Natural killer cell (primary cell): ENCODE measurements at regions not wholly inside any gene's neighbourhood (a gene's known extent, or its start where the extent isn't known, plus 50 kb on each side); places are given as distances from the start of the nearest gene placed in this dataset.

Experiments
- ATAC-seq, 3 donors: fragments of 150-1000 bp in 2 of 3; fragments of 200-7000 bp in 1 of 3; cut with Tn5 transposase; 1 replicate in 1 of 3; 2 replicates in 2 of 3; pipeline ENCODE4 v1.10.0; 2021; ENCODE audit warnings: mild to moderate bottlenecking in 2 of 3, moderate library complexity in 2 of 3
- DNase-seq, 2 donors: peaks; one replicate each; pipeline versions ENCODE4 v3.0.0 to v3.0.0-alpha.2; 2013 to 2021; ENCODE audit warnings: mixed read lengths in 1 of 2
- H3K27ac ChIP-seq: one replicate; pipeline ENCODE4 v1.5.1; 2013; ENCODE audit warnings: mild to moderate bottlenecking, low read length
- H3K27me3 ChIP-seq: one replicate; pipeline ENCODE4 v1.6.1; 2013; ENCODE audit warnings: low read length; ENCODE audit not compliant: control insufficient read depth, insufficient read depth
- H3K36me3 ChIP-seq: one replicate; pipeline ENCODE4 v1.6.1; 2013; ENCODE audit warnings: low read length; ENCODE audit not compliant: control insufficient read depth, insufficient read depth
- H3K4me1 ChIP-seq: one replicate; pipeline ENCODE4 v1.6.1; 2013; ENCODE audit warnings: low read length; ENCODE audit not compliant: control insufficient read depth, insufficient read depth
- H3K4me3 ChIP-seq: one replicate; pipeline ENCODE4 v1.5.1; 2013; ENCODE audit warnings: low read length
- H3K9me3 ChIP-seq: one replicate; pipeline ENCODE4 v1.6.1; 2013; ENCODE audit warnings: low read length; ENCODE audit not compliant: control insufficient read depth, insufficient read depth
- H3K27ac Mint-ChIP-seq, 2 donors: one replicate each; pipeline ENCODE4 v1.8.0; 2022; ENCODE audit warnings: mild to moderate bottlenecking in 2 of 2, mixed read lengths in 2 of 2, moderate library complexity in 1 of 2
- H3K27me3 Mint-ChIP-seq, 2 donors: one replicate each; pipeline ENCODE4 v1.8.0; 2022; ENCODE audit warnings: low read depth in 2 of 2, mixed read lengths in 2 of 2
- H3K36me3 Mint-ChIP-seq: one replicate; pipeline ENCODE4 v1.8.0; 2022; ENCODE audit warnings: mixed read lengths
- H3K4me1 Mint-ChIP-seq, 2 donors: one replicate each; pipeline ENCODE4 v1.8.0; 2022; ENCODE audit warnings: mixed read lengths in 2 of 2
- H3K4me3 Mint-ChIP-seq: one replicate; pipeline ENCODE4 v1.8.0; 2022; ENCODE audit warnings: mild to moderate bottlenecking, moderate library complexity, mixed read lengths
- H3K9me3 Mint-ChIP-seq, 2 donors: one replicate each; pipeline ENCODE4 v1.8.0; 2022; ENCODE audit warnings: mixed read lengths in 2 of 2
- WGBS: methylation state at CpG from one replicate; pipeline ENCODE4 v1.1.7; 2013; ENCODE audit warnings: missing lambda C conversion rate; ENCODE audit not compliant: insufficient coverage; 5-methylcytosine and 5-hydroxymethylcytosine counted together
- intact Hi-C: fragments of 100-400 bp; cut with micrococcal nuclease; formaldehyde crosslinking; loops from one replicate; pipeline ENCODE4 v1.14.2; 2022
- TF ChIP-seq, protein P1 (sequence below): fragments of 200-600 bp; IDR thresholded peaks from one replicate; pipeline ENCODE4 v1.8.0; 2022; ENCODE audit warnings: antibody characterized with exemption

DNA sequence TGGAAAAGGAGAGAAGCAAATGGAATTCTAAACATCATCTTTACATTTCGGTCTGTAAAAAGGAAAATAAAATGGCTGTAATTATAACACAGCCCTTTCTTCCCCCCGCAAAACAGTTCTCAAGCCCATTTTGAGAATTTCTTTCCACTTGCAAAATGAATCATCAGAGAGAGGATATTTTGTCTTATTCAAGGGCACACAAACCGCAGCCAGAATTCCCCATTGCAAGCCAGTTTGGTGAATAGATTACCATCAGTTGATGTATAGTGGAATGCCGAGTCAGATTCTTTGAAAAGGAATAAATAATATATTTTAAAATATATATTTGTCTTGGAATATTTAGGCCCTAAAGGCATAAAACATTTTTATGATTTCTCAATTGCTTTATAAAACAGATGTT is 420.4 kb upstream of the SEMA6D start:
- no peak for ATAC-seq
- H3K9me3 Mint-ChIP-seq = peaks cover 4 to 9% of the 10 kb centered on the region in 2 donors
- WGBS = 91% methylated on average over 1 of the region's 4 CpGs

DNA sequence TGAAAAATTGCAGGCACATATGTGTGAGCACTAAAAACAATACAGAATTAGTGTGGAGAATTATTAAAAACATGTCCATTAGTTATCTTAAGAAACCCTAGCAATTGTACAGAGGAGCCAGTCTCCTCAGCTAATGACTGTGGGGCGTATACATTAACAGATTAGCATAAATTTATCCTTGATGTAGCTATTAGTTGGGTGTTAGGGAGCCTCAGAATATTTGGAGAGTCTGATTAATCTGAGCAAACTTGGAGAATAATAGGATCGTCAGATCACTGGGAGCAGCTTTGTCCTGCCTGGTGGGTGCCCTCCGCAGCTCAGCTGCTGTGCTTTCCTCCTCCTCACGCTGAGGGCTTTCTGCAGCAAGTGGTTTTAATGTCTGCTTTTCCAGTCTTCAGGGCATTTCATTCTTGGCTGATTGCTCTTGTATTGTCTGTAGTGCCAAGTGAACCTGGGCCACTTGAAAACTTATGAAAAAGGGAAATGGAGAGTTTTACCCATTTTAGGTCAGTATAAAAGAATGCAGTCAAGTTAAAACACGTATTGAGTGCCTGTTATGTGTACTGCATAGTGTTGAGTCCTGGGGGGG is 417.4 kb upstream of the SEMA6D start:
- no peak overlapping the region for H3K4me3 ChIP-seq
- Mint-ChIP-seq H3K36me3 (no peaks in the 10 kb centered on the region), H3K4me3 (no peak overlapping the region), H3K27ac (no peak overlapping the region), H3K27me3 (no peaks in the 10 kb centered on the region), H3K4me1 (no peaks in the 10 kb centered on the region), H3K9me3 (peaks cover 8 to 15% of the 10 kb centered on the region in 2 donors)
- no peak overlapping the region for H3K27ac ChIP-seq
- H3K36me3 ChIP-seq = no peaks in the 10 kb centered on the region
- H3K9me3 ChIP-seq = no peaks in the 10 kb centered on the region
- no peaks in the 10 kb centered on the region for H3K4me1 ChIP-seq
- TF ChIP-seq, protein P1, sequence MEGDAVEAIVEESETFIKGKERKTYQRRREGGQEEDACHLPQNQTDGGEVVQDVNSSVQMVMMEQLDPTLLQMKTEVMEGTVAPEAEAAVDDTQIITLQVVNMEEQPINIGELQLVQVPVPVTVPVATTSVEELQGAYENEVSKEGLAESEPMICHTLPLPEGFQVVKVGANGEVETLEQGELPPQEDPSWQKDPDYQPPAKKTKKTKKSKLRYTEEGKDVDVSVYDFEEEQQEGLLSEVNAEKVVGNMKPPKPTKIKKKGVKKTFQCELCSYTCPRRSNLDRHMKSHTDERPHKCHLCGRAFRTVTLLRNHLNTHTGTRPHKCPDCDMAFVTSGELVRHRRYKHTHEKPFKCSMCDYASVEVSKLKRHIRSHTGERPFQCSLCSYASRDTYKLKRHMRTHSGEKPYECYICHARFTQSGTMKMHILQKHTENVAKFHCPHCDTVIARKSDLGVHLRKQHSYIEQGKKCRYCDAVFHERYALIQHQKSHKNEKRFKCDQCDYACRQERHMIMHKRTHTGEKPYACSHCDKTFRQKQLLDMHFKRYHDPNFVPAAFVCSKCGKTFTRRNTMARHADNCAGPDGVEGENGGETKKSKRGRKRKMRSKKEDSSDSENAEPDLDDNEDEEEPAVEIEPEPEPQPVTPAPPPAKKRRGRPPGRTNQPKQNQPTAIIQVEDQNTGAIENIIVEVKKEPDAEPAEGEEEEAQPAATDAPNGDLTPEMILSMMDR = no peak
- DNase-seq (no peak), ATAC-seq (no peak)
- intact Hi-C loops = no loop called here
- H3K27me3 ChIP-seq = no peaks in the 10 kb centered on the region
- WGBS = 84% methylated on average over 5 of the region's 5 CpGs

More for the DNA sequence above, 420.4 kb upstream of the SEMA6D start:
- no peaks in the 10 kb centered on the region for H3K36me3 ChIP-seq
- TF ChIP-seq, protein P1 = no peak
- H3K9me3 ChIP-seq = no peaks in the 10 kb centered on the region
- intact Hi-C loops = no loop called here
- no peak overlapping the region for H3K27ac Mint-ChIP-seq
- no peaks in the 10 kb centered on the region for H3K4me1 Mint-ChIP-seq
- H3K27ac ChIP-seq = no peak overlapping the region
- H3K36me3 Mint-ChIP-seq = no peaks in the 10 kb centered on the region
- DNase-seq = no peak
- no peaks in the 10 kb centered on the region for H3K27me3 ChIP-seq
- H3K27me3 Mint-ChIP-seq = no peaks in the 10 kb centered on the region
- H3K4me1 ChIP-seq = no peaks in the 10 kb centered on the region
- no peak overlapping the region for H3K4me3 ChIP-seq
- H3K4me3 Mint-ChIP-seq = no peak overlapping the region

- no peak overlapping the region for H3K4me3 Mint-ChIP-seq
- H3K27ac Mint-ChIP-seq = no peak overlapping the region
- Histone ChIP-seq H3K9me3 (no peaks in the 10 kb centered on the region), H3K4me3 (no peak overlapping the region), H3K27ac (no peak overlapping the region), H3K4me1 (no peaks in the 10 kb centered on the region), H3K36me3 (no peaks in the 10 kb centered on the region), H3K27me3 (no peaks in the 10 kb centered on the region)
- DNase-seq = no peak
- ATAC-seq = no peak
- no peaks in the 10 kb centered on the region for H3K36me3 Mint-ChIP-seq
- H3K4me1 Mint-ChIP-seq = no peaks in the 10 kb centered on the region
- H3K9me3 Mint-ChIP-seq = peaks cover 8 to 15% of the 10 kb centered on the region in 2 donors
- TF ChIP-seq, protein P1 = no peak
- intact Hi-C loops = no loop called here
- no peaks in the 10 kb centered on the region for H3K27me3 Mint-ChIP-seq
Observed at GRCh38 chr15:47300596-47300995, 416.7 kb upstream of the SEMA6D start.

- Mint-ChIP-seq H3K4me1 (no peaks in the 10 kb centered on the region), H3K9me3 (peaks cover 8 to 15% of the 10 kb centered on the region in 2 donors), H3K4me3 (no peak overlapping the region), H3K36me3 (no peaks in the 10 kb centered on the region), H3K27me3 (no peaks in the 10 kb centered on the region), H3K27ac (no peak overlapping the region)
- Histone ChIP-seq H3K4me3 (no peak overlapping the region), H3K9me3 (no peaks in the 10 kb centered on the region), H3K27me3 (no peaks in the 10 kb centered on the region), H3K27ac (no peak overlapping the region), H3K4me1 (no peaks in the 10 kb centered on the region), H3K36me3 (no peaks in the 10 kb centered on the region)
- no peak for ATAC-seq
- TF ChIP-seq, protein P1 = no peak
- no peak for DNase-seq
- intact Hi-C loops = no loop called here
- WGBS = 46% methylated on average over 3 of the region's 3 CpGs
Observed at GRCh38 chr15:47301481-47301880, 415.8 kb upstream of the SEMA6D start.
